Erythroblast (primary cell): ENCODE measurements at regions not wholly inside any gene's neighbourhood (a gene's known extent, or its start where the extent isn't known, plus 50 kb on each side); places are given as distances from the start of the nearest gene placed in this dataset.
"Not testable (repeated sequence)": the region's sequence is repeated elsewhere in the genome, so short reads cannot be mapped to it uniquely, and the experiment has no call there.

Source experiments
- GATA1 ChIP-seq: IDR thresholded peaks from 2 replicates; pipeline ENCODE4 v1.6.1; 2011; ENCODE audit warnings: low read depth, mild to moderate bottlenecking, control low read depth, low read length, moderate library complexity
- POLR2A ChIP-seq: IDR thresholded peaks from 2 replicates; pipeline ENCODE4 v1.6.1; 2011; ENCODE audit warnings: mild to moderate bottlenecking, low read length

GRCh38 chr13:18706538-18706937, 475.1 kb downstream of the TUBA3C start:
- TF ChIP-seq POLR2A, GATA1: not testable (repeated sequence)
